ENCODE measurements at regions not wholly inside any gene's neighbourhood (a gene's known extent, or its start where the extent isn't known, plus 50 kb on each side); places are given as distances from the start of the nearest gene placed in this dataset.
"Not testable (repeated sequence)": the region's sequence is repeated elsewhere in the genome, so short reads cannot be mapped to it uniquely, and the experiment has no call there.

DNA sequence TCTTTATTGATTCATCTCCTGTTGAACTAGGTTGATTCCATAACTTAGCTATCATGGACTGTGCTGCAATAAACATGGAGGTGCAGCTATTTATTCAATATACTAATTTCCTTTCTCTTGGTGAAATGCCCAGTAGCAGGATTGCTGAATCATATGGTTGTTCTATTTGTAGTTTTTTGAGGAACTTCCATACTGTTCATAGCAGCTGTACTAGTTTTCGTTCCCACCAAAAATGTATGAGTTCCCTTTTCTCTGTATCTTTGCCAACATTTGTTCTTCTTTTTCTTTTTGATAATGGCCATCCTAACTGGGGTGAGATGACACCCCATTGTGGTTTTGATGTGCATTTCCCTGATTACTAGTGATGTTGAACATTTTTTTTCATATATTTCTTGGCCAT, 87.2 kb upstream of the NAV2 start:
- DNase-seq: no peak

GRCh38 chr11:19617696-19618523, 94.7 kb upstream of the NAV2 start:
- DNase-seq: no peak

DNA sequence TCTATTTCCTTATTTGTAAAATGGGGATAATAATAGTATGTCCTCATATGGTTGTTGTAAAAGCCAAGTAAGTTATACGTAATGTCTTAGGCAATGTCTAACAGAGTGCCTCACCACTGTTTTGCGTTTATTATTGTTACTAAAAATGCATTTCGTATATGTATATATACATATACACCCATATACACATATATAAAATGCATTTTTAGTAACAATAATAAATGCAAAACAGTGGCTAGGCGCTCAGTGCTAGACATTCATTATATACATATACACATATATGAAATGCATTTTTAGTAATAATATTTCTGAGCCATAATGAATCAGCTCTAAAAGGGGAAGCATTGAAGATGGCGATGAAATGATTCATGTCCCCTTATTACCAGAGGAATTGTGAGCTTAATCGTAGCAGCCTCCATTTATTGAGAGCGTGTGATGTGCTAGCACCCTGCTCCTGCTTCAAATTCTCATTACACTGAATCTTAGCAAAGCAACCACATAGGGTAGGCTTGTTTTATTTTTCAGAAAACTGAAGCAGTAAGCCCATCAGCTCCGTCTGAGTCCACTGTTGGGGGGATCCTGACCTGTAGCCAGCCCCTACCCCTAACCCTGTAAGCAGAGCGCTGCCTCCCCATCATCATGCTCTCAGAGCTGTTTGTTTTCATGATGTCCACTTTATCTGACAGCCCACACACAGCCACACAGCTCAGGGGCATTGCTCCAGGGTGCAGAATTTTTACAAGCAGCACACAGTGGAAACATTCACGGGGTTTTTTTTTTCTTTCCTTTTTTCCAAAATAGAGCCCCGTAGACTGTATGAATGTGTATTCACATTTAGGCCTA, 97.1 kb upstream of the NAV2 start:
- no peak for DNase-seq

DNA sequence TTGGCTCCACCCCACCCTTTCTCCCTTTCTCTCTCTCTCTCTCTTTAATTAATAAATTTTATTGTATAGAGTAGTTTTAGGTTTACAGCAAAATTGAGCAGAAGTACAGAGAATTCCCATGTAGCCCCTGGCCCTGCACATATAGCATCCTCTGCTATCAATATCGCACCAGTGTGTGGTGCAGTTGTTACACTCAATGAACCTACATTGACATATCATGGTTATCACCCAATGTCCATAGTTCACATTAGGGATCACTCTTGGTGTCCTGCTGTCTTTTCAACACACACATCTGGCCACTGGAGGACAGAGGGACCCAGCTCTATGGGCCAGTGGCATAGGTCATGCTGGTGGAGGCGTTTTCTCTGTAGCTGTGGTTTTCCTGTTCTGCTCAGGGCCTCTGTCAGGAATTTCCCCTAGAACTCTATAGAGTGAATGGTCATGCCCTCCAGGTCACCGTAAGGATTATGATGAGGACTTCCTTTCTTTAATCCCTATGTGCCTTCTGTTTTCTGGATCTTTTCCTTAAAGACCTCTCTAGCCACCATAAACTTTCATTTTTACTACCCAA, 98.2 kb upstream of the NAV2 start:
- DNase-seq: no peak

- not testable (repeated sequence) for DNase-seq
Measured at GRCh38 chr11:19612025-19612424, 100.6 kb upstream of the NAV2 start.

DNA sequence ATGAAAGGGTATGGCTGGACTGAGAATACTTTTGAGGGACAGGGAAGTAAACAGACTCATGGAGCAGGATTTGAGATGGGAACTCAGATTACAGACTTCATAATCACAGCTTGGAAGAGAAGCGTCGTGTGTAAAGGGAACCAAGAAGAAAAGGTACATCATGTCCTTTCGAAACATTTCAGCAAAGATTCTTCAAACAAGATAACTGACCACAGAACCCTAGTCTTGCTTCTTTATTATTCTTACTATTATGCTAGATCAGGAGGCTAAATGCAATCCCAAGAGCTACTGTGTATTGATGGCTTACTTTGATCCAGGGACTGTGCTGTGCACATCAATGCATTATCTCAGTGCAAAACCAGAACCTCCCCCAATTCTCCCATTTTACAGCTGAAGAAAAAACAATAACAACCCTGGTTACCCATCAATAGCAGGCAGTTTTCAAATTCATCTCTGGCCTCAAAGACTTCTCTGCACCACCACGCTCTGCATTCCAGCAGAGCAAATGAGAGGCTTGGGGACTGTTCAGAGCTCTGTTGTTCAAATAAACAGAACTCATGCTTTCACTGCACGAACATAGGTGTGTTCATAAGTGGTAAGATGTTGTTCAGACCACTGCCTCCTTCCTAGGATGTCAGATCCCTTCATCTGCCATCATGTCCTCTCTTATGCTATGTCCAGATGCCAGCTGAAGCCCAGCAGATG, 104.8 kb upstream of the NAV2 start:
- DNase-seq: no peak

DNA sequence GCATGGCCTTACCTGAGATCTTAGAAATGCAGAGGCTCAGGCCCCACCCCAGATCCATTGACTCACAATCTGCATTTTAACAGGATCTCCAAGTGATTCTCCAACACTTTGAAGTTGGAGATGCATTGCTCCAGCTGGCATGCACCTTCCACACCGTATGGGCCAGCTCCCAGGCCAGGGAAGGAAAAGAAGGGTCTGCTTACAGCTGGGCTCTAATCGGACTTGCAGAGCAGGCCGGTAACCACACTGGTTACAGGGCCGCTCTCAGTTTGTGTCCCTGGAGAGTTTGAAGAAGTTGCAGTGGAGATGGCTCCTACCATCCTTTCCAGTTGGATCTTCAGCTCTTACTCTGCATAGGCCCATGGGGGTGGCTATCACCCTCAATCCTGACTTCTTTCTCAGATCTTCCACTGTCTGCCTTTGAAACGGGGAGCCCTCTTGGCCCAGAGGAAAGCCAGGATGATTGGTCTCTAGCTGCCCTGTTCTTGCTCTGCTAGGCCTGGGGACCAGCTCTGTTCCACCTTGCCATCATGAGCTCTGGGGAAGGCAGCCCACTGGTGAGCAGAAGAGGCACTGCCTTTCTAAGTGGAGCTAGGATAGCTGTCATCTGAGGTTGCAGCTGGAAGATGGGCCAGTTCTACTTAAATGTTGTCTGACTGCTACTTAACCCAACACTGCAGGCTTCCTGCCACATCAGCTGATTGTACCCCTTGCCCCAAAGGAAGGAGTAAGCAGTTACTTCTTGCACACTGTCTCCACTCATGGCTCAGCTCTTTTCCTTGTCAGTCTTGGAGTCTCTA, 105.6 kb upstream of the NAV2 start:
- no peak for DNase-seq

GRCh38 chr11:19605520-19606371, 106.9 kb upstream of the NAV2 start:
- DNase-seq: no peak

DNA sequence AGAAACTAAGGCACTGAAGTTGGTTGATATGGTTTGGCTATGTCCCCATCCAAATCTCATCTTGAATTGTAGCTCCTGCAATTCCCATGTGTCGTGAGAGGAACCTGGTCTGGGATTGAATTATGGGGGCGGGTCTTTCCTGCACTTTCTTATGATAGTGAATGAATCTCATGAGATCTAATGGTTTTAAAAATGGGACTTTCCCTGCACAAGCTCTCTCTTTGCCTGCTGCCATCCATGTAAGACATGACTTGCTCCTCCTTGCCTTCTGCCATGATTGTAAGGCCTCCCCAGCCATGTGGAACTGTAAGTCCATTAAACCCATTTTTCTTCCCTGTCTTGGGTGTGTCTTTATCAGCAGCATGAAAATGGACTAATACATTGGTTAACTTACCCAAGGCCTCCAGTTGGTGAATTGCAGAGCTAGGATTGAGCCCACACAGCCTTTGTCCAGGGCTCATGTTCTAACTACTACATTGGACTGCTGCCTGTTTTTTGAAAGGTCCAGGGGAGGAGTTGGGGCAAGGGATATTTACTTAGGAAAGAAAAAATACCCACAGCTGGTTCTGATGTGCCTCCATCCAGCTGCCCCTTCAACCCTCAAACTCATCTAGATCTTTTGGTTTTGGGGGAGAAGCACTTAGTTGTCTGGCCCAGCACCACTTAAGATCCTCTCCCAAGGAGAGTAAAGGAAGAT, 107.8 kb upstream of the NAV2 start:
- no peak for DNase-seq

DNA sequence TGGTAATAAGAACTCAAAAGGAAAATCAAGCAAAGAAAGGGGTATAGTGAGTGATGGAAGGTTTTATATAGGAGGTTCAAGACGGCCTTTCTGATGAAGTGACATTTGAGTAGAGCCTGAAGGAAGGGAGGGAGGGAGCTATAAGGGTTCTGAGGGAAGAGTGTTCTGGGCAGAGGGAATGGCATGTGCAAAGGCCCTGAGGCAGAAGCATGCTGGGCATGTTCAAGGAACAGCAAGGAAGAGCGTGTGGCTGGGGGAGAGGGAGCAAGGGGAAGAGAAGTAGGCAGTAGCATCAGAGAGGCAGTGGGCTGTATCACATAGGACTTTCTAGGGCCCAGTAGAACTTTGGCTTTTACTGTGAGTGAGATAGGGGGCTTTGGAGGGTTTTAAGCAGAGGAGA, 108.9 kb upstream of the NAV2 start:
- no peak for DNase-seq

DNA sequence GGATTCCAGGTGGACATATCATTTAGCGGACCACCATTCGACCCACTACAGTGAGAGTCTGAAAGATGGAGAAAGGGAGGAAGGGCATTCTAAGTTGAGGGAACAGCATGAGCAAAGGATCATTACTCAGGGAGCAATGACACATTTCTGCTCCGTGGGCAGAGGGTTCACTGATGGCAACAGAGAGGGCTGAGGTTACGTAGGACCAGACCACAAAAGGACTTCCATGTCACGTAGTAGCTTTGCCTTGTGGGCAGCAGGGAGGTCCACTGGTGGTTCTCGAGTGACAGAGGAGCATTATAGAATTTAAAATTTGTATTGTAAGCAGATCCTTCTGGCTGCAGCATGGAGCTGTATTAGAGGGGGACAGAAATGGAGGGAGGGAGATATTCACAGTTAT, 109.7 kb upstream of the NAV2 start:
- DNase-seq: no peak

- DNase-seq: no peak
Measured at GRCh38 chr11:19602406-19602805, 110.2 kb upstream of the NAV2 start.

DNA sequence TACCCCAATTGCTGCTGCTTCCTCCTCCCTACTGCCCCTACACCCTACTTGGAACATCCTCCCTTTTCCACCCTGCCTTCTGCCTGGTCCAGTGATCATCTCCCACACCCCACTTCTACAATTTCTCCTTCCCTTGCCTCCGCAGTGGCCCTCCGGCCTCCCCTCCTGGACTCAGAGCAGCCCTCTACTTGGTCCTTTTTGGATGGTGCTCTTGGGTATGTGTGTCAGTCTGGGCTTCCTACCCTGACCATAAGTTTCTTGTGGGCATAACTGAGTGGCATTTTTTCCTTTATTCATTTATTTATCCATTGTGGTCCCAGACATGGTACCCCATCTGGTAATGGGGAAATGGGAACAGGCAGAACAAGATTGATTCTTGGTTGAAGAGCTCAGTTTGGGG, 111.4 kb upstream of the NAV2 start:
- no peak for DNase-seq

- no peak for DNase-seq
Measured at GRCh38 chr11:19599681-19600080, 113.0 kb upstream of the NAV2 start.

DNA sequence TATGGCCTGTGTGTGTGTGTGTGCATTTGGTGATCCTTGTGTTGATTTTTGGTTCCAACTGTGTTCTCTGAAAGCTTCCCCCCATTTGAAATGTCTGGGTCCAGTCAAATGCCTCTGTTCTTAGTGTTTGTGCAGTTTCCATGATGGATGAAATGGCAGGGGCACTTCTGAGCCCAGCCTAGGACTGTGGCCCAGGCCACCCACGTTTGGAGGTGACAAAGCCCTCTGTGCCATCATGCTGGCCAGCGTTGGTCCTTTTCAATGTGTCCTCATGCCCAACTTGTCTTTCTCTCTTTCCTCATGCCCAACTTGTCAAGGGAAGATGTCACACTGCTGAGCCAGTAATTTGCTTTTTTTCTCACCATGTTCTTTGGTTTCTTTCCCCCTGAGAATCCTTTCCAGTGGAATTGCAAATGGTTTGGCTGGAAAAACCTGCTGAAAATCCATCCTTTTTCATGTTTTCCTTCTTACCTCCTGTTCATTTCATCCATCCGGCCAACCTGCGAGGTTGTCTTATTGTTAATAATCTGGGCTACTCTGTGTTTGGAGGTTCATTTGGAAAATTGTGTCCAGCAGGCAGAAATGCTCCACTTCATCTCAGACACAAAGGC, 113.7 kb upstream of the NAV2 start:
- no peak for DNase-seq

DNA sequence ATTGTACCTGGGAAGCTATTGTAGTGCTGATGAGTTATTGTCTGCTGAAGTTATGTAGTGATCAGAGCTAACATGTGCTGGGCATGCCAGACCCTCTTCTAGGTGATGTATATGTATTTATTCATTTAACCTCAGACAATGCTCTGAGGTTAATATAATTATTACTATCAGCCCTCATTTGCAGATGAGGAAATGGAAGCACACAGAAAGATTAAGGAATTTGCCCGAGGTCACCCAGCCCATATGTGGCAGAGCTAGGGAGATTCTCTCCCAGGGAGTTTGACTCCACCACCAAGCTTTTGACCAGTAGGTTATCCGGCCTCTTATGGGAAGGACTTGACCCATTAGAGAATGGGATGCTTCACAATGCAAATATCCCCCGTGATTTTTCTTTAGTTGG, 114.2 kb upstream of the NAV2 start:
- no peak for DNase-seq

DNA sequence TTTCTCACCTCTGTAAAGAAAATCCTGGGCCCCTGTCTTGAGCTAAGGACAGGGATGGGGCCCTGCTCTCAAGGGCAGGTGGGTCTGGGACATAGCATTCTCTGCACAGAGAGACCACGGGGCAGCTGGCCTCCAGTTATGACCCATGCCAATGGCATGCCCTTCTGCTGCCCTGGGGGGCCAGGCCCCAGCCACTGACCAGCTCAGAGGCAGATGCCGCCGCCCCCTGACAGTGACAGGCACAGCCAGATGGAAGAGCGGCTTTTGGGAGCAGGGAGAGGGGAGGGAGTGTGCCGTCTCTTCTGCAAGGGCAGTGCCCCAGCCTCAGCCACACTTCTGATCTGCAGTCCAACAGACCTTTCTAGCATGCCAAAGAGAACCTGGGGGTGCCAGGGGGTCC, 114.8 kb upstream of the NAV2 start:
- DNase-seq: no peak

DNA sequence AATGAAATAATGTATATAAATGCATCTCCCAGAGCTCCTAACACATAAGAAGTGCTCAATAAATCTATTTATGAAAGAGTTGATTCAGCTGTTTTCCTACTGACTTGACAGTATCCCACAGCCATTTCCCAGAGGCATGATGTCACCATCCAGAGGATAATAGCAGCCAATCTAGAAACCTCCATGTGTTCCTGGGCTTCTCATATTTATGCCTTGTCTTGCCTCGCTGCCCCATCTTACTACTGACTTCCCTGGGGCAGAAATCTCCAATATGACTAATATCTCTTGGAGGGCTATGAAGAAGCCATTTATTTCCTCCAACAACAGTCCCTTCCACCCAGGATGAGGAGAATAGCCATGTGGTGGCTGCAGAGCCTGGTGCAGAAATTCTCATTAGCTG, 115.4 kb upstream of the NAV2 start:
- DNase-seq: no peak

- DNase-seq: no peak
Measured at GRCh38 chr11:19595840-19596751, 116.5 kb upstream of the NAV2 start.

Measured in activated CD4-positive, alpha-beta T cell treated with anti-CD3 and anti-CD28 coated beads, Interleukin-2, amount 50 U/mL, for 48 hours (primary cell).